A549 (cell line): ENCODE measurements at regions not wholly inside any gene's neighbourhood (a gene's known extent, or its start where the extent isn't known, plus 50 kb on each side); places are given as distances from the start of the nearest gene placed in this dataset.

Experiments
- ATAC-seq, 2 experiments: fragments of 200-7000 bp in 1 of 2; fragments of >200 bp in 1 of 2; cut with Nextera tagmentation in 1 of 2; cut with Tn5 transposase in 1 of 2; 3 replicates each; pipeline versions ENCODE4 v1.8.0 to v1.9.1; 2018 to 2020; ENCODE audit warnings: mild to moderate bottlenecking in 1 of 2, moderate library complexity in 1 of 2
- CTCF ChIA-PET: fragments of 300-600 bp; sonication (Branson Sonifier 250); formaldehyde crosslinking; extraction: SDS; loops from one replicate; lab custom pipeline; 2021; ENCODE audit warnings: antibody characterized with exemption, inconsistent platforms; lab: Yijun Ruan, JAX
- POLR2A ChIA-PET: fragments of 350-600 bp; formaldehyde crosslinking; extraction: SDS; loops from one replicate; lab custom pipeline; 2021; ENCODE audit warnings: antibody characterized with exemption, inconsistent platforms; lab: Yijun Ruan, JAX
- DNase-seq, 2 experiments: peaks; one replicate each; pipeline versions ENCODE4 v3.0.0 to v3.0.0-alpha.2; 2011 to 2016; ENCODE audit warnings: low read depth in 1 of 2, low spot score in 1 of 2
- FAIRE-seq: peaks from 2 replicates; lab custom pipeline; 2011; peaks lifted over from hg19 to GRCh38; lab: Jason Lieb, UNC
- H3K27ac ChIP-seq, 2 experiments: fragments of >200 bp; sonication (Bioruptor Twin); formaldehyde crosslinking; 3 replicates each; pipeline ENCODE4 v1.5.1; 2016 to 2017
- H3K4me1 ChIP-seq: fragments of >200 bp; sonication (Bioruptor Twin); formaldehyde crosslinking; 3 replicates; pipeline ENCODE4 v1.6.1; 2016
- H3K4me2 ChIP-seq: fragments of >200 bp; sonication (Bioruptor Twin); formaldehyde crosslinking; 3 replicates; pipeline ENCODE4 v1.6.1; 2016
- H3K4me3 ChIP-seq: fragments of >200 bp; sonication (Bioruptor Twin); formaldehyde crosslinking; 3 replicates; pipeline ENCODE4 v1.5.1; 2016
- H3K9me3 ChIP-seq: fragments of >200 bp; sonication (Bioruptor Twin); formaldehyde crosslinking; 3 replicates; pipeline ENCODE4 v1.6.1; 2016
- BCL3 ChIP-seq: fragments of >200 bp; sonication (Bioruptor Twin); formaldehyde crosslinking; IDR thresholded peaks from 3 replicates; pipeline ENCODE4 v1.6.1; 2016
- BHLHE40 ChIP-seq: IDR thresholded peaks from 2 replicates; pipeline ENCODE4 v1.6.1; 2012; ENCODE audit warnings: low read depth, low read length, inconsistent platforms
- CBX2 ChIP-seq: fragments of 200-600 bp; sonication (generic); IDR thresholded peaks from 2 replicates; pipeline ENCODE4 v1.6.1; 2016; ENCODE audit warnings: low read depth, mild to moderate bottlenecking, borderline replicate concordance
- CHD2 ChIP-seq: fragments of 150-350 bp; IDR thresholded peaks from 2 replicates; pipeline ENCODE4 v1.6.1; 2014; ENCODE audit warnings: low read length; ENCODE audit not compliant: partially characterized antibody
- EHMT2 ChIP-seq: fragments of 200-600 bp; sonication (generic); IDR thresholded peaks from 2 replicates; pipeline ENCODE4 v1.6.1; 2016; ENCODE audit warnings: antibody characterized with exemption, low read depth, mild to moderate bottlenecking, moderate library complexity
- ESRRA ChIP-seq: fragments of 150-350 bp; IDR thresholded peaks from 2 replicates; pipeline ENCODE4 v1.6.1; 2014; ENCODE audit warnings: mild to moderate bottlenecking, low read length, borderline replicate concordance
- GATA3 ChIP-seq: IDR thresholded peaks from 2 replicates; pipeline ENCODE4 v1.6.1; 2012; ENCODE audit warnings: borderline replicate concordance
- HOXA7 ChIP-seq: fragments of 250-450 bp; sonication (Bioruptor Pico); IDR thresholded peaks from 2 replicates; pipeline ENCODE4 v1.5.0; 2020; ENCODE audit warnings: mild to moderate bottlenecking, moderate library complexity
- HOXB13 ChIP-seq: fragments of 250-450 bp; sonication (Bioruptor Pico); IDR thresholded peaks from 2 replicates; pipeline ENCODE4 v1.5.0; 2020; ENCODE audit warnings: low read depth, mild to moderate bottlenecking, moderate library complexity
- HOXB5 ChIP-seq: fragments of 250-450 bp; sonication (Bioruptor Pico); IDR thresholded peaks from 2 replicates; pipeline ENCODE4 v1.5.0; 2020; ENCODE audit warnings: mild to moderate bottlenecking, moderate library complexity
- KDM1A ChIP-seq: fragments of 200-600 bp; sonication (generic); IDR thresholded peaks from 2 replicates; pipeline ENCODE4 v1.6.1; 2016; ENCODE audit warnings: low read depth, mild to moderate bottlenecking
- KDM5A ChIP-seq: fragments of 200-600 bp; sonication (generic); IDR thresholded peaks from 2 replicates; pipeline ENCODE4 v1.6.1; 2016; ENCODE audit warnings: antibody characterized with exemption, mild to moderate bottlenecking
- MAFK ChIP-seq: fragments of 450-650 bp; IDR thresholded peaks from 2 replicates; pipeline ENCODE4 v1.6.1; 2014; ENCODE audit not compliant: partially characterized antibody
- MAX ChIP-seq: IDR thresholded peaks from 2 replicates; pipeline ENCODE4 v1.6.1; 2012
- MYC ChIP-seq: IDR thresholded peaks from 2 replicates; pipeline ENCODE4 v1.6.1; 2012; ENCODE audit warnings: mild to moderate bottlenecking, inconsistent platforms, low read length, improper control_type of control experiment, borderline replicate concordance
- POLR2A ChIP-seq: IDR thresholded peaks from 2 replicates; pipeline ENCODE4 v1.6.1; 2012; ENCODE audit warnings: mild to moderate bottlenecking, low read length
- RAD21 ChIP-seq, 2 experiments: fragments of >200 bp in 1 of 2; sonication (Bioruptor Twin) in 1 of 2; formaldehyde crosslinking in 1 of 2; IDR thresholded peaks in 1 of 2; conservative IDR thresholded peaks in 1 of 2; 2 replicates in 1 of 2; 3 replicates in 1 of 2; pipeline ENCODE4 v1.6.1; 2012 to 2018; ENCODE audit warnings: inconsistent platforms in 1 of 2
- SMC3 ChIP-seq: fragments of >200 bp; sonication (Bioruptor Twin); formaldehyde crosslinking; IDR thresholded peaks from 3 replicates; pipeline ENCODE4 v1.6.1; 2018; ENCODE audit warnings: inconsistent platforms
- SREBF2 ChIP-seq: fragments of 450-650 bp; IDR thresholded peaks from 2 replicates; pipeline ENCODE4 v1.6.1; 2014; ENCODE audit warnings: mild to moderate bottlenecking, moderate library complexity
- TP53 ChIP-seq: fragments of 250-450 bp; sonication (Bioruptor Pico); IDR thresholded peaks from 2 replicates; pipeline ENCODE4 v1.5.0; 2021; ENCODE audit warnings: mild to moderate bottlenecking, moderate library complexity
- ZC3H11A ChIP-seq: fragments of 450-650 bp; IDR thresholded peaks from 2 replicates; pipeline ENCODE4 v1.6.1; 2014; ENCODE audit warnings: antibody characterized with exemption, mild to moderate bottlenecking
- ZFP36 ChIP-seq: fragments of 450-650 bp; IDR thresholded peaks from 2 replicates; pipeline ENCODE4 v1.6.1; 2014; ENCODE audit warnings: borderline replicate concordance; ENCODE audit not compliant: partially characterized antibody
- ZNF302 ChIP-seq: fragments of 250-450 bp; sonication (Bioruptor Pico); IDR thresholded peaks from 2 replicates; pipeline ENCODE4 v1.9.0; 2021; ENCODE audit warnings: inconsistent platforms, mild to moderate bottlenecking, moderate library complexity
- WGBS: methylation state at CpG from one replicate; pipeline ENCODE4 v1.1.6; 2017; ENCODE audit errors: missing lambda C conversion rate; 5-methylcytosine and 5-hydroxymethylcytosine counted together
- TF ChIP-seq, protein P1 (sequence below): fragments of 200-600 bp; sonication (generic); IDR thresholded peaks from 2 replicates; pipeline ENCODE4 v1.6.1; 2016; ENCODE audit warnings: antibody characterized with exemption, mild to moderate bottlenecking, moderate library complexity

- ChIA-PET CTCF (interaction anchor here (1.7 to 2.6 kb wide), 2 partner anchors 9 to 799 kb away, joined by 3 to 12 read pairs; no protein-coding TSS in a partner anchor), POLR2A (no interaction called here)
- DNase-seq (no peak), FAIRE-seq (no peak), ATAC-seq (no peak)
- Histone ChIP-seq H3K4me1 (peaks cover 20% of the 10 kb centered on the region; the same call in 2 of the 3 replicates), H3K9me3 (peaks cover 4% of the 10 kb centered on the region; the same call in 2 of the 3 replicates), H3K27ac (0 out of 6 replicates have a peak overlapping the region, but pooled peaks of 1 of the 2 experiments have one; percentile 4), H3K4me2 (no peak overlapping the region), H3K4me3 (no peak overlapping the region)
- no peak for TF ChIP-seq MYC
- no peak for TF ChIP-seq SREBF2
- no peak for TF ChIP-seq ZC3H11A
- TF ChIP-seq, protein P1, sequence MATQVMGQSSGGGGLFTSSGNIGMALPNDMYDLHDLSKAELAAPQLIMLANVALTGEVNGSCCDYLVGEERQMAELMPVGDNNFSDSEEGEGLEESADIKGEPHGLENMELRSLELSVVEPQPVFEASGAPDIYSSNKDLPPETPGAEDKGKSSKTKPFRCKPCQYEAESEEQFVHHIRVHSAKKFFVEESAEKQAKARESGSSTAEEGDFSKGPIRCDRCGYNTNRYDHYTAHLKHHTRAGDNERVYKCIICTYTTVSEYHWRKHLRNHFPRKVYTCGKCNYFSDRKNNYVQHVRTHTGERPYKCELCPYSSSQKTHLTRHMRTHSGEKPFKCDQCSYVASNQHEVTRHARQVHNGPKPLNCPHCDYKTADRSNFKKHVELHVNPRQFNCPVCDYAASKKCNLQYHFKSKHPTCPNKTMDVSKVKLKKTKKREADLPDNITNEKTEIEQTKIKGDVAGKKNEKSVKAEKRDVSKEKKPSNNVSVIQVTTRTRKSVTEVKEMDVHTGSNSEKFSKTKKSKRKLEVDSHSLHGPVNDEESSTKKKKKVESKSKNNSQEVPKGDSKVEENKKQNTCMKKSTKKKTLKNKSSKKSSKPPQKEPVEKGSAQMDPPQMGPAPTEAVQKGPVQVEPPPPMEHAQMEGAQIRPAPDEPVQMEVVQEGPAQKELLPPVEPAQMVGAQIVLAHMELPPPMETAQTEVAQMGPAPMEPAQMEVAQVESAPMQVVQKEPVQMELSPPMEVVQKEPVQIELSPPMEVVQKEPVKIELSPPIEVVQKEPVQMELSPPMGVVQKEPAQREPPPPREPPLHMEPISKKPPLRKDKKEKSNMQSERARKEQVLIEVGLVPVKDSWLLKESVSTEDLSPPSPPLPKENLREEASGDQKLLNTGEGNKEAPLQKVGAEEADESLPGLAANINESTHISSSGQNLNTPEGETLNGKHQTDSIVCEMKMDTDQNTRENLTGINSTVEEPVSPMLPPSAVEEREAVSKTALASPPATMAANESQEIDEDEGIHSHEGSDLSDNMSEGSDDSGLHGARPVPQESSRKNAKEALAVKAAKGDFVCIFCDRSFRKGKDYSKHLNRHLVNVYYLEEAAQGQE = no peak
- no peak for TF ChIP-seq HOXB13 (CRISPR knock-in tag)
- TF ChIP-seq RAD21 (conservative IDR thresholded peaks at IDR 0.05 in 1 of 2, IDR thresholded peaks at IDR 0.05 in 1 of 2) = no peak
- TF ChIP-seq SMC3 = no peak
- no peak for TF ChIP-seq GATA3
- no peak for TF ChIP-seq HOXA7 (CRISPR knock-in tag)
- TF ChIP-seq ZNF302 = no peak
- no peak for TF ChIP-seq ESRRA
- no peak for TF ChIP-seq POLR2A
- WGBS = 51% methylated on average over 3 of the region's 3 CpGs
Measured at GRCh38 chr12:43281563-43281962, 270.4 kb downstream of the ADAMTS20 start.

DNA sequence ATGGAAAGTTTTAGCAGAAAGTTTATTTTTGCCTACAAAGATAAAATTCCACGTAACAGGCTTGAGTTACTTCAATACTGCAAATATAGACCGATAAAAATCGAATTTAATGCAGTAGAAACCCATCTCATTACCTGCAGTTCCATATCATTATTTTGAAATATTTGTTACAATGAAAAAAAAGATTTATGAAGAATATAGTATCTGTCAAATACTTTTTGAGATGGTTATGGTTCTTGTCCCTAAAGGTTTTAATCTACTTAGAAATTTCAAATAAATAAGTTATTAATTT lies 273.5 kb downstream of the ADAMTS20 start:
- no peak for FAIRE-seq
- peak overlapping the region; percentile 56 for H3K4me2 ChIP-seq
- POLR2A ChIA-PET = no interaction called here

More for the DNA sequence above, 273.5 kb downstream of the ADAMTS20 start:
- TF ChIP-seq KDM1A (no peak), BHLHE40 (no peak), BCL3 (no peak), EHMT2 (no peak), KDM5A (no peak), TP53 (CRISPR knock-in tag) (no peak), HOXB5 (CRISPR knock-in tag) (no peak), ZFP36 (no peak), MAFK (no peak), CBX2 (no peak), MAX (no peak), GATA3 (no peak), CHD2 (no peak)
- TF ChIP-seq, all 56 proteins: peak for 0
- H3K4me1 ChIP-seq = peaks cover 24% of the 10 kb centered on the region; the same call in 2 of the 3 replicates
- CTCF ChIA-PET = no interaction called here
- no peak for ATAC-seq
- H3K9me3 ChIP-seq = peaks cover 4% of the 10 kb centered on the region; the same call in 2 of the 3 replicates
- peak overlapping the region; percentile 34 to 54; a peak in 5 of 6 replicates for H3K27ac ChIP-seq
- no peak for DNase-seq
- H3K4me3 ChIP-seq = no peak overlapping the region
- WGBS = 21% methylated on average over 3 of the region's 3 CpGs
